ENCODE measurements at regions not wholly inside any gene's neighbourhood (a gene's known extent, or its start where the extent isn't known, plus 50 kb on each side); places are given as distances from the start of the nearest gene placed in this dataset.

DNA sequence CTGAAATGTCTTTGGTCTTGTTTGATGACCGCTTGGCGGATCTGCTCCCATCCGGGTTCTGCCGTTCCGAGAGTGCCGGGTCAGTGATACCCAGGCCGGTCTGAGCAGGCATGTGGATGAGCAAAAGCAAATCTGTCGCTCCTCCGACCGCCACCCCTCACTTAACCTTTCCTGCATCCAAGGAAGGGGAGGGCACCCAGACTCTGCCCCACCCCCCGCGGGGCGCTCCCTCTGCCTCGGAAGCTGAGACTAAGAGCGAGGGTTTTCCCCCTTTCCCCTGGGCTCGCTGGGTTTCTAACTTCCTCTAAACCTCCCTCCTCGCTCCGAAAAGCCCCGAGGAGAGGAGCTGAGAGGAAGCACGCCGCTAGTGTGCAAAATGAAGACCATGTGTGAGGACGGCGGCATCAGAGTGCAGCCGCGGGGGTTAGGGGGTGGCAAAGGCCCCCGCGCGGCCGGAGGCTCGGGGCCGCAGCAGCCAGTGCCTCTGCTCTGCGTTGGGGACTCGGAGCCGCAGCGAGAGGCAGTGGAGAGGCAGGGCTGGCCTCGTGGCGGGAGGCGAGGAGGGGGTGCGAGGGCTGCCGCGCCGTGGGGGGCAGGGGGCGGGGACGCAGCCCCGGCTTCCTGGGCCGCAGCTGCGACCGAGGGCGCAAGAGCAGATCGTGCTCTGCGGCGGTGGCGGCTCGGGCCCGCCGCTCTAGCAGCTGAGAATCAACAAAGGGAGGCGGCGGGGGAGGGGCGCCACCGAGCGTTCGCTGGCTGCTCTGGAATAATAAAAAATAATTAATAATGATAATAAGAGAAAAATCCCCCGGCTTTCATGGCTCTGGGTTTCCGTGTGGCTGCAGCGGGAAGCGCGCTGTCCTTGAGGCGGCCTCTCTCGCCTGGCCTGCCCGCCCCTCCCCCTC, 55.8 kb upstream of the BCOR start:
- TF ChIP-seq, protein P1, sequence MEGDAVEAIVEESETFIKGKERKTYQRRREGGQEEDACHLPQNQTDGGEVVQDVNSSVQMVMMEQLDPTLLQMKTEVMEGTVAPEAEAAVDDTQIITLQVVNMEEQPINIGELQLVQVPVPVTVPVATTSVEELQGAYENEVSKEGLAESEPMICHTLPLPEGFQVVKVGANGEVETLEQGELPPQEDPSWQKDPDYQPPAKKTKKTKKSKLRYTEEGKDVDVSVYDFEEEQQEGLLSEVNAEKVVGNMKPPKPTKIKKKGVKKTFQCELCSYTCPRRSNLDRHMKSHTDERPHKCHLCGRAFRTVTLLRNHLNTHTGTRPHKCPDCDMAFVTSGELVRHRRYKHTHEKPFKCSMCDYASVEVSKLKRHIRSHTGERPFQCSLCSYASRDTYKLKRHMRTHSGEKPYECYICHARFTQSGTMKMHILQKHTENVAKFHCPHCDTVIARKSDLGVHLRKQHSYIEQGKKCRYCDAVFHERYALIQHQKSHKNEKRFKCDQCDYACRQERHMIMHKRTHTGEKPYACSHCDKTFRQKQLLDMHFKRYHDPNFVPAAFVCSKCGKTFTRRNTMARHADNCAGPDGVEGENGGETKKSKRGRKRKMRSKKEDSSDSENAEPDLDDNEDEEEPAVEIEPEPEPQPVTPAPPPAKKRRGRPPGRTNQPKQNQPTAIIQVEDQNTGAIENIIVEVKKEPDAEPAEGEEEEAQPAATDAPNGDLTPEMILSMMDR (IDR thresholded peaks at IDR 0.05), result peak in 2 of 6 experiments; percentile 8 to 12
- TF ChIP-seq POLR2A (IDR thresholded peaks at IDR 0.05), result peak in 1 of 2 donors; percentile 16

All from adrenal gland (tissue), 5 donors.